SH-SY5Y (cell line): ENCODE measurements at regions not wholly inside any gene's neighbourhood (a gene's known extent, or its start where the extent isn't known, plus 50 kb on each side); places are given as distances from the start of the nearest gene placed in this dataset.

Source experiments
- GATA2 ChIP-seq: IDR thresholded peaks from 2 replicates; pipeline ENCODE4 v1.6.1; 2011; ENCODE audit warnings: mild to moderate bottlenecking, low read depth, low read length
- GATA3 ChIP-seq: IDR thresholded peaks from 2 replicates; pipeline ENCODE4 v1.6.1; 2011; ENCODE audit warnings: low read depth, mild to moderate bottlenecking, low read length, moderate library complexity

DNA sequence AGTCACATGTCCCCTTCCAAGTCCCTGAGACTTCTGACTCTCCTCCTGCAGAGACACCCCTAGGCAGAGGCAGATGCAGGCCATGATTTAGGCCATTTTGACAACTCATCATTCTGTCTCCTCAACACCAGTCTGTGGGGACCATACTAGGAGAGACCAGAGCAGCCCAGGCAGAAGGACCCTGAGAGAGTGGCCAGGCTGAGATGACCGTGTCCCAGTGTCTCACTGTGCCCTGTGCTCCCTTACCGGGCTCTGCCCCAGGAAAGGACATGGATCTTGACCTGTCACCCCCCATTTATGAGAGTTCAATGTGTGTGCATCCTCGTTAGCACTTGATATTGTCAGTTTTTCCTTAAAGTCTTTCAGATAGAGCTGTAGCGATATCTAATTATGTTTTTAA, 52.4 kb upstream of the IGLL5 start:
- no peak for TF ChIP-seq GATA2
- TF ChIP-seq GATA3 = no peak
